ENCODE measurements at regions not wholly inside any gene's neighbourhood (a gene's known extent, or its start where the extent isn't known, plus 50 kb on each side); places are given as distances from the start of the nearest gene placed in this dataset.
A peak's percentile ranks its signal among the peaks of the same experiment; 100 is the strongest.

DNA sequence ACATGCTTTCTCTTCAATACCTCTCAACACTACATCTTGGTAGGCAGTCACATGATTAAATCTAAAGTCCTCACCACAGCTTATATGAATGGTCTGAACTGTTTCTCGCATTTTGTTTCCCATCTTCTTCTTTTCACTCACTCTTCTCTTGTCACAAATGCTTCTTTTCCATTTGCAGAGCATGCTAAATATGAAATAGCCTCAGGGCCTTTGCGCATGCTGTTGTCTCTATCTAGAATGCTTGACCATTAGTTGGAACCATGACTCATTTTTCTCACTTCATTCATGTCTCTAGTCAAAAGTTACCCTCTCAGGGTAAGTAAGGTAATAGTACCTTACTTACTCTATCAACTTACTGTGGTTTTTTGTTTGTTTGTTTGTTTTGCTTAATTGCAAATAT lies 239.7 kb downstream of the PTPRC start:
- no peaks in the 10 kb centered on the region for H4K20me1 ChIP-seq (ENCODE audit: insufficient read depth)
- no peak overlapping the region for H3K27ac ChIP-seq
- no peaks in the 10 kb centered on the region; the same call in none of the 2 replicates for H3K36me3 ChIP-seq (ENCODE audit: insufficient read depth)
- H2AFZ ChIP-seq (ENCODE audit: low read depth), result no peak overlapping the region
- peaks cover 43% of the 10 kb centered on the region for H3K4me1 ChIP-seq (ENCODE audit: low read depth, poor library complexity, severe bottlenecking)
- H3K9ac ChIP-seq, result no peak overlapping the region
- no peak overlapping the region for H3K4me2 ChIP-seq
- no peaks in the 10 kb centered on the region for H3K27me3 ChIP-seq (ENCODE audit: insufficient read depth, low read depth)
- TF ChIP-seq, protein P1, sequence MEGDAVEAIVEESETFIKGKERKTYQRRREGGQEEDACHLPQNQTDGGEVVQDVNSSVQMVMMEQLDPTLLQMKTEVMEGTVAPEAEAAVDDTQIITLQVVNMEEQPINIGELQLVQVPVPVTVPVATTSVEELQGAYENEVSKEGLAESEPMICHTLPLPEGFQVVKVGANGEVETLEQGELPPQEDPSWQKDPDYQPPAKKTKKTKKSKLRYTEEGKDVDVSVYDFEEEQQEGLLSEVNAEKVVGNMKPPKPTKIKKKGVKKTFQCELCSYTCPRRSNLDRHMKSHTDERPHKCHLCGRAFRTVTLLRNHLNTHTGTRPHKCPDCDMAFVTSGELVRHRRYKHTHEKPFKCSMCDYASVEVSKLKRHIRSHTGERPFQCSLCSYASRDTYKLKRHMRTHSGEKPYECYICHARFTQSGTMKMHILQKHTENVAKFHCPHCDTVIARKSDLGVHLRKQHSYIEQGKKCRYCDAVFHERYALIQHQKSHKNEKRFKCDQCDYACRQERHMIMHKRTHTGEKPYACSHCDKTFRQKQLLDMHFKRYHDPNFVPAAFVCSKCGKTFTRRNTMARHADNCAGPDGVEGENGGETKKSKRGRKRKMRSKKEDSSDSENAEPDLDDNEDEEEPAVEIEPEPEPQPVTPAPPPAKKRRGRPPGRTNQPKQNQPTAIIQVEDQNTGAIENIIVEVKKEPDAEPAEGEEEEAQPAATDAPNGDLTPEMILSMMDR (conservative IDR thresholded peaks at IDR 0.05; ENCODE audit: low read depth, low read length), result no peak
- H3K4me3 ChIP-seq (IDR thresholded peaks at IDR 0.05; ENCODE audit: insufficient read depth, low read depth, low read length), result no peak overlapping the region
- H3K79me2 ChIP-seq (ENCODE audit: insufficient read depth, low read depth), result peaks cover 85% of the 10 kb centered on the region

DNA sequence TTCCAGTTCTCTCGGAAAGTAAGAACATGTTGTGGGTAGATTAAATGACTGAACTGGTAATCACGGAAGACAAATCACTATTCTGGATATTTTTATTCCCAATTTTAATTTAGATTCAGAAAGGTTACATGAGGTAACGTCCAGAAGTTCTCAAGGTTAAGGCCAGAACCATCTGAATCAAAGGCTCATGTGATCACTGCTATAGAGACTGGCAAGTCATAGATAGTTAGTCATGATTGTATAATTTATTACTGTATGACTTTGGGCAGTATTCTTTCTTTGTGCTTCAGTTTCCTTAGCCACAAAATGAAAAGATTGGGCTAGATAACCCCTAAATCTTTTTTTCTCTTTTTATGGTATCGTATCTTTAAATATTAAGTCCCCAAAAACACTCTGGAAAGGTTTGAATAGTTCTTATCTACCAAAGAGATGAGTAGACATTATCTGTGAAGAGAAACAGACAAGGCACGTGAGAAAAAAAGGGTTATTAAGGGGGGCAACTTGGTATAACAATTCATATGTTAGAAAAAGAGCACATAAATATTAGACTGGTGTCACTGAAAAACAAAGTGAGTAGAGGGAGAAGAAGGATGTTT lies 241.0 kb downstream of the PTPRC start:
- Histone ChIP-seq H3K9ac (no peak overlapping the region), H3K4me1 (ENCODE audit: low read depth, poor library complexity, severe bottlenecking) (peaks cover 56% of the 10 kb centered on the region), H4K20me1 (ENCODE audit: insufficient read depth) (no peaks in the 10 kb centered on the region; the same call in 1 of the 2 replicates), H3K27me3 (ENCODE audit: insufficient read depth, low read depth) (no peaks in the 10 kb centered on the region), H3K27ac (no peak overlapping the region), H3K4me2 (no peak overlapping the region), H2AFZ (ENCODE audit: low read depth) (no peak overlapping the region), H3K4me3 (IDR thresholded peaks at IDR 0.05; ENCODE audit: insufficient read depth, low read depth, low read length) (no peak overlapping the region), H3K36me3 (ENCODE audit: insufficient read depth) (no peaks in the 10 kb centered on the region; the same call in none of the 2 replicates), H3K79me2 (ENCODE audit: insufficient read depth, low read depth) (peaks cover 92% of the 10 kb centered on the region)
- TF ChIP-seq, protein P1 (conservative IDR thresholded peaks at IDR 0.05; ENCODE audit: low read depth, low read length), result no peak

DNA sequence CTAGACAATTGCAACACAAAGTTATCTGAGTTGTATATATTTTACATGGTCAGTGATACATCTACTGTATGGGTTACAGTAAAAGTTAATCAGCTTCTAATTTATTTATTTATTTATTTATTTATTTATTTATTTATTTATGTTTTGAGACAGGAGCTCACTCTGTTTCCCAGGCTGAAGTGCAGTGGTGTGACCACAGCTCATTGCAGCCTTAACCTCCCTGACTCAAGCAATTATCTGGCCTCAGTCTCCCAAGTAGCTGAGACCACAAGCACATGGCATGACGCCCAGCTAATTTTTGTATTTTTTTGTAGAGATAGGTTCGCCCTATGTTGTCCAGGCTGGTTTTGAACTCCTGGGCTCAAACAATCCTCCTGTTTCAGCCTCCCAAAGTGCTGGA lies 241.6 kb downstream of the PTPRC start:
- Histone ChIP-seq H3K79me2 (ENCODE audit: insufficient read depth, low read depth) (peaks cover 87% of the 10 kb centered on the region), H3K36me3 (ENCODE audit: insufficient read depth) (no peaks in the 10 kb centered on the region; the same call in none of the 2 replicates), H2AFZ (ENCODE audit: low read depth) (no peak overlapping the region), H3K27ac (peak overlapping the region; percentile 6; the same call in 1 of the 2 replicates), H3K4me2 (peak overlapping the region; percentile 13; the same call in 1 of the 2 replicates), H3K9ac (no peak overlapping the region), H4K20me1 (ENCODE audit: insufficient read depth) (no peaks in the 10 kb centered on the region; the same call in 1 of the 2 replicates), H3K4me1 (ENCODE audit: low read depth, poor library complexity, severe bottlenecking) (peaks cover 62% of the 10 kb centered on the region), H3K27me3 (ENCODE audit: insufficient read depth, low read depth) (no peaks in the 10 kb centered on the region), H3K4me3 (IDR thresholded peaks at IDR 0.05; ENCODE audit: insufficient read depth, low read depth, low read length) (no peak overlapping the region)
- TF ChIP-seq, protein P1 (conservative IDR thresholded peaks at IDR 0.05; ENCODE audit: low read depth, low read length), result no peak

DNA sequence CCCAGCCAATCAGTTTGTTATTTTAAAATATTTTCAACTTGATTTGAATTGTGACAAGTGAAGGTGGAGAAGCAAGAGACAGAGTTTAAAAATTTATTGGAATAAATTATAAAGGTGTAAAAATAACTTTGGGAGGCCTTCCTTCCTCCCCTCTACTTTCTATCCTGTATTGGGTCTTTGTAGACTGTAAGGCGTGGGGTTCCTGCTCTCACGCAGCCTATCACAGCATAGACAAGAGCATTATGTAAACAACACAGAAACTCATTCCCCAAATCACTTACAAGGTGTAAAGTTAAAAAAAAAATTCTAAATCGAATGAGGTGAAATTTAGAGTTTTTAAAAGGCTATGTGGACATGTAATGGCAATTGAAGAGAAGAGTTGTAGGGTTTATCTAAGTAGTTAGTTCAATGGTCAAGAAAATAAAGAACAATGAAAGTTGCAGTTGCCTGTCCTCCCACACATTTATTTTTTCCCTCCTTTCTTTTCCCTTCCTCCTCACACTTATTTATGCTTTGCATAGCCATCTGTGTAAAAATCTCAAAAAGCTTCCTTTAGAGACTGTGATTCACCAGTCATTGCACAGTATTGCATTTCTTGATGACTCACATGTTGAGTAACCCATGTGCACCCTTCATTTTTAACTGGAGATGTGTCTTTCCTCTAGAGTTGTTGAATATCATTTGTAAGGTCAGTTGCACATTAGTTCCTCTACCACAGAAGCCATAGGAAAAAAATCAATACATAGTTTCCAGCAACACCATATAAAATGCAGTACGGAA lies 242.2 kb downstream of the PTPRC start:
- peaks cover 81% of the 10 kb centered on the region for H3K79me2 ChIP-seq (ENCODE audit: insufficient read depth, low read depth)
- peaks cover 68% of the 10 kb centered on the region for H3K4me1 ChIP-seq (ENCODE audit: low read depth, poor library complexity, severe bottlenecking)
- no peaks in the 10 kb centered on the region; the same call in 1 of the 2 replicates for H4K20me1 ChIP-seq (ENCODE audit: insufficient read depth)
- TF ChIP-seq, protein P1 (conservative IDR thresholded peaks at IDR 0.05; ENCODE audit: low read depth, low read length), result no peak
- peak overlapping the region; percentile 13; the same call in 1 of the 2 replicates for H3K4me2 ChIP-seq
- no peaks in the 10 kb centered on the region; the same call in none of the 2 replicates for H3K36me3 ChIP-seq (ENCODE audit: insufficient read depth)
- H3K9ac ChIP-seq, result no peak overlapping the region
- H3K4me3 ChIP-seq (IDR thresholded peaks at IDR 0.05; ENCODE audit: insufficient read depth, low read depth, low read length), result no peak overlapping the region
- H2AFZ ChIP-seq (ENCODE audit: low read depth), result no peak overlapping the region
- no peaks in the 10 kb centered on the region for H3K27me3 ChIP-seq (ENCODE audit: insufficient read depth, low read depth)
- peak overlapping the region; percentile 6; the same call in 1 of the 2 replicates for H3K27ac ChIP-seq
